Transverse colon (tissue), 4 donors: ENCODE measurements at regions not wholly inside any gene's neighbourhood (a gene's known extent, or its start where the extent isn't known, plus 50 kb on each side); places are given as distances from the start of the nearest gene placed in this dataset.
"Not testable (repeated sequence)": the region's sequence is repeated elsewhere in the genome, so short reads cannot be mapped to it uniquely, and the experiment has no call there.

Experiments used
- EP300 ChIP-seq: sonication (generic); formaldehyde crosslinking; IDR thresholded peaks from one replicate; pipeline ENCODE4 v1.6.1; 2017; ENCODE audit warnings: antibody characterized with exemption, low read depth
- POLR2A ChIP-seq: fragments of 450-650 bp; IDR thresholded peaks from one replicate; pipeline ENCODE4 v1.6.1; 2016; ENCODE audit warnings: antibody characterized with exemption, mild to moderate bottlenecking, moderate library complexity
- POLR2AphosphoS5 ChIP-seq, 3 donors: sonication (generic); formaldehyde crosslinking; IDR thresholded peaks; one replicate each; pipeline ENCODE4 v1.6.1; 2016; ENCODE audit warnings: antibody characterized with exemption in 3 of 3
- TF ChIP-seq, protein P1 (sequence below), 5 experiments: fragments of 200-600 bp in 3 of 5; fragments of 450-650 bp in 2 of 5; sonication (generic) in 3 of 5; IDR thresholded peaks; 1 replicate in 2 of 5; 2 replicates in 3 of 5; pipeline ENCODE4 v1.5.1; 2016 to 2017; ENCODE audit warnings: antibody characterized with exemption in 5 of 5, inconsistent platforms in 3 of 5, mild to moderate bottlenecking in 2 of 5, moderate library complexity in 1 of 5

DNA sequence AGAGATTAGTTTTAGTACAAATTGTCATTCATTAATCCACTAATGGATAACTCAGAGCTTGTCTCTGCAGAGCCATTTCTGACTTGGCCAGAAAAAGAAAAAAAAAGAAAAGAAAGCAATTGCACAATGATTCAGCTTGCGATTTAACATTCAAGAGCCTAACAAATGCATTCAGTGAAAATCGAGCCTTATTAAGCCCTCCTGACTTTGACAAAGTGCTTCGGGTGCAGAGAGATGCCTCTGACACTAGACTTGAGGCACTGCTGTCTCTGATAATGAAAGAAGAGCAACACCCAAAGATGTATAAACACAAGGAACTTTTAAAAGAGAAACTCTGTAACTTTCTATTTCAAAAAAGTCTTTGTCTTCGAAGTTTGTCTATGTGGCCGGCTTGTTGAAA is 322.9 kb upstream of the FRG1 start:
- TF ChIP-seq, protein P1, sequence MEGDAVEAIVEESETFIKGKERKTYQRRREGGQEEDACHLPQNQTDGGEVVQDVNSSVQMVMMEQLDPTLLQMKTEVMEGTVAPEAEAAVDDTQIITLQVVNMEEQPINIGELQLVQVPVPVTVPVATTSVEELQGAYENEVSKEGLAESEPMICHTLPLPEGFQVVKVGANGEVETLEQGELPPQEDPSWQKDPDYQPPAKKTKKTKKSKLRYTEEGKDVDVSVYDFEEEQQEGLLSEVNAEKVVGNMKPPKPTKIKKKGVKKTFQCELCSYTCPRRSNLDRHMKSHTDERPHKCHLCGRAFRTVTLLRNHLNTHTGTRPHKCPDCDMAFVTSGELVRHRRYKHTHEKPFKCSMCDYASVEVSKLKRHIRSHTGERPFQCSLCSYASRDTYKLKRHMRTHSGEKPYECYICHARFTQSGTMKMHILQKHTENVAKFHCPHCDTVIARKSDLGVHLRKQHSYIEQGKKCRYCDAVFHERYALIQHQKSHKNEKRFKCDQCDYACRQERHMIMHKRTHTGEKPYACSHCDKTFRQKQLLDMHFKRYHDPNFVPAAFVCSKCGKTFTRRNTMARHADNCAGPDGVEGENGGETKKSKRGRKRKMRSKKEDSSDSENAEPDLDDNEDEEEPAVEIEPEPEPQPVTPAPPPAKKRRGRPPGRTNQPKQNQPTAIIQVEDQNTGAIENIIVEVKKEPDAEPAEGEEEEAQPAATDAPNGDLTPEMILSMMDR (IDR thresholded peaks at IDR 0.05): not testable (repeated sequence)
- TF ChIP-seq POLR2A; POLR2AphosphoS5 (IDR thresholded peaks at IDR 0.05); EP300: not testable (repeated sequence)
